H1 (cell line): ENCODE measurements at regions not wholly inside any gene's neighbourhood (a gene's known extent, or its start where the extent isn't known, plus 50 kb on each side); places are given as distances from the start of the nearest gene placed in this dataset.

ENCODE experiments used
- CTCF ChIP-seq, 3 experiments: IDR thresholded peaks; 1 replicate in 2 of 3; 2 replicates in 1 of 3; pipeline versions ENCODE4 v1.5.1 to v1.6.1; 2011; ENCODE audit warnings: low read length in 3 of 3, mild to moderate bottlenecking in 3 of 3, inconsistent platforms in 2 of 3, low read depth in 1 of 3, moderate library complexity in 1 of 3; ENCODE audit not compliant: insufficient read depth in 1 of 3; ENCODE audit errors: control extremely low read depth in 1 of 3
- E2F6 ChIP-seq: IDR thresholded peaks from 2 replicates; pipeline ENCODE4 v1.6.1; 2012; ENCODE audit warnings: inconsistent platforms
- EP300 ChIP-seq, 2 experiments: IDR thresholded peaks; 1 replicate in 1 of 2; 2 replicates in 1 of 2; pipeline ENCODE4 v1.6.1; 2011 to 2012; ENCODE audit warnings: low read depth in 2 of 2, low read length in 2 of 2, mild to moderate bottlenecking in 2 of 2, borderline replicate concordance in 1 of 2, inconsistent platforms in 1 of 2, moderate library complexity in 1 of 2
- EZH2 ChIP-seq: fragments of 200-600 bp; sonication (generic); IDR thresholded peaks from 2 replicates; pipeline ENCODE4 v1.7.1; 2012; ENCODE audit warnings: low read depth, mild to moderate bottlenecking, moderate library complexity, low read length, inconsistent platforms; ENCODE audit not compliant: severe bottlenecking
- HDAC2 ChIP-seq, 2 experiments: fragments of 300-600 bp in 1 of 2; sonication (generic) in 1 of 2; IDR thresholded peaks; 2 replicates each; pipeline ENCODE4 v1.6.1; 2011 to 2012; ENCODE audit warnings: low read depth in 2 of 2, low read length in 2 of 2, mild to moderate bottlenecking in 2 of 2, moderate library complexity in 2 of 2, borderline replicate concordance in 1 of 2, inconsistent platforms in 1 of 2
- HDAC6 ChIP-seq: IDR thresholded peaks from one replicate; pipeline ENCODE4 v1.7.1; 2012; ENCODE audit warnings: low read depth, mild to moderate bottlenecking, inconsistent platforms, low read length, moderate library complexity
- MAFK ChIP-seq: IDR thresholded peaks from 2 replicates; pipeline ENCODE4 v1.6.1; 2012; ENCODE audit warnings: low read depth, mild to moderate bottlenecking, improper control_type of control experiment, low read length
- RNF2 ChIP-seq: fragments of 200-900, 300-1000 bp; sonication (generic); IDR thresholded peaks from 2 replicates; pipeline ENCODE4 v1.7.1; 2016; ENCODE audit warnings: borderline replicate concordance, low read depth, mild to moderate bottlenecking, antibody characterized with exemption, low read length; ENCODE audit not compliant: poor library complexity, severe bottlenecking; ENCODE audit errors: missing control alignments
- SP1 ChIP-seq: IDR thresholded peaks from 2 replicates; pipeline ENCODE4 v1.6.1; 2011; ENCODE audit warnings: low read depth, low read length
- USF2 ChIP-seq: IDR thresholded peaks from 2 replicates; pipeline ENCODE4 v1.6.1; 2011; ENCODE audit warnings: low read length, improper control_type of control experiment
- TF ChIP-seq, protein P1 (sequence below): IDR thresholded peaks from 2 replicates; pipeline ENCODE4 v1.6.1; 2012; ENCODE audit warnings: inconsistent platforms

DNA sequence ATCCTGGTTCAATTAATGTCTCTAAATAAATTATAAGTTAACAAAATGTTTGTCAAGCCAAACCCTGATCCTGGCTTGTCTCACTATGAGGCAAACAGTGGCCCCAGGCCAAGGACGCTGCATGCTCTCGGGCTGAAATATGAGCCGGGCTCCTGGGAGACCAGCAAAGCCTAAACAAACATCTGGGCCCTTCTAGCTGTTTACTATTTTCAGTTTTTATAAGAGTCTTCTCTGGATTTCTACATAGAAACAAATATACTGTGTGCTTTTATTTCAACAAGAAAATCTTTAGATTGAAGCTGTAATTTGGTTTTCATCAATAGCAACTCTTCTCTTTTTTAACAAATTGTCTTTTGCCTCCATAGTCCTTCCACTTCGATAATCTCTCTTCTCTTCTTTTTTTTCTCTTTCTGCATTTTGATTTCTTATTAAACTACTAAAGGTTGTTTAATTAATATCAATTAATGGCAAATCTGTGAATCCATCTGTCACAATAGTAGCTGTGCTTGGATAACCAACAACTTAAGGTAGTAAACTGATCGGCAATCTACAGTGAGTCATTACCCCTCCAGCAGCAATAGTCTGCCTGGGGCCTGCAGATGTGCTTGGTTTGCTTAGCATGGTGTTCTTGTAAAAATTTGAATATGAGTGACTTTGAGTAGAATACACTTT, 83.3 kb upstream of the DNAJC1 start:
- no peak for TF ChIP-seq EZH2
- TF ChIP-seq CTCF (IDR thresholded peaks at IDR 0.05; ENCODE audit: control extremely low read depth in 1 of 3, insufficient read depth in 1 of 3, low read depth in 1 of 3, low read length in 3 of 3): no peak
- no peak for TF ChIP-seq RNF2
- TF ChIP-seq E2F6: no peak
- TF ChIP-seq HDAC2 (IDR thresholded peaks at IDR 0.05; ENCODE audit: borderline replicate concordance in 1 of 2, low read depth in 2 of 2, low read length in 2 of 2): no peak
- TF ChIP-seq EP300 (IDR thresholded peaks at IDR 0.05; ENCODE audit: borderline replicate concordance in 1 of 2, low read depth in 2 of 2, low read length in 2 of 2): no peak
- TF ChIP-seq SP1: no peak
- TF ChIP-seq HDAC6: no peak
- TF ChIP-seq, protein P1, sequence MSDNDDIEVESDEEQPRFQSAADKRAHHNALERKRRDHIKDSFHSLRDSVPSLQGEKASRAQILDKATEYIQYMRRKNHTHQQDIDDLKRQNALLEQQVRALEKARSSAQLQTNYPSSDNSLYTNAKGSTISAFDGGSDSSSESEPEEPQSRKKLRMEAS: no peak
- TF ChIP-seq USF2: no peak
- no peak for TF ChIP-seq MAFK
